Liver (tissue), 3 donors: ENCODE measurements at regions not wholly inside any gene's neighbourhood (a gene's known extent, or its start where the extent isn't known, plus 50 kb on each side); places are given as distances from the start of the nearest gene placed in this dataset.

Experiments
- HNF4A ChIP-seq, 2 donors: conservative IDR thresholded peaks; 2 replicates each; pipeline ENCODE4 v1.6.1; 2016; ENCODE audit warnings: antibody characterized with exemption in 2 of 2, mild to moderate bottlenecking in 2 of 2
- JUND ChIP-seq, 2 donors: IDR thresholded peaks; 2 replicates each; pipeline ENCODE4 v1.6.1; 2016; ENCODE audit warnings: antibody characterized with exemption in 2 of 2
- RAD21 ChIP-seq, 2 donors: IDR thresholded peaks; 2 replicates each; pipeline ENCODE4 v1.6.1; 2016; ENCODE audit warnings: antibody characterized with exemption in 2 of 2, mild to moderate bottlenecking in 2 of 2
- RXRA ChIP-seq, 2 donors: IDR thresholded peaks; 2 replicates each; pipeline ENCODE4 v1.6.1; 2017 to 2018; ENCODE audit warnings: antibody characterized with exemption in 2 of 2, mild to moderate bottlenecking in 1 of 2
- SP1 ChIP-seq: IDR thresholded peaks from 2 replicates; pipeline ENCODE4 v1.6.1; 2018; ENCODE audit warnings: antibody characterized with exemption, mild to moderate bottlenecking
- TAF1 ChIP-seq: conservative IDR thresholded peaks from 2 replicates; pipeline ENCODE4 v1.6.1; 2016; ENCODE audit warnings: antibody characterized with exemption, mild to moderate bottlenecking
- YY1 ChIP-seq: IDR thresholded peaks from 2 replicates; pipeline ENCODE4 v1.6.1; 2016; ENCODE audit warnings: antibody characterized with exemption, mild to moderate bottlenecking
- TF ChIP-seq, protein P1 (sequence below): IDR thresholded peaks from 2 replicates; pipeline ENCODE4 v1.6.1; 2016; ENCODE audit warnings: antibody characterized with exemption
- TF ChIP-seq, protein P2 (sequence below): fragments of 150-350 bp; IDR thresholded peaks from 2 replicates; pipeline ENCODE4 v1.5.1; 2017; ENCODE audit warnings: improper control_type of control experiment, low read depth, low read length; ENCODE audit not compliant: missing input control
- TF ChIP-seq, protein P3 (sequence below): IDR thresholded peaks from 2 replicates; pipeline ENCODE4 v1.6.1; 2016; ENCODE audit warnings: antibody characterized with exemption, mild to moderate bottlenecking
- TF ChIP-seq, protein P4 (sequence below): IDR thresholded peaks from 2 replicates; pipeline ENCODE4 v1.6.1; 2016; ENCODE audit warnings: antibody characterized with exemption
- TF ChIP-seq, protein P5 (sequence below): IDR thresholded peaks from 2 replicates; pipeline ENCODE4 v1.6.1; 2016; ENCODE audit warnings: antibody characterized with exemption
- donor health status: healthy.
- donor health status: healthy.

DNA sequence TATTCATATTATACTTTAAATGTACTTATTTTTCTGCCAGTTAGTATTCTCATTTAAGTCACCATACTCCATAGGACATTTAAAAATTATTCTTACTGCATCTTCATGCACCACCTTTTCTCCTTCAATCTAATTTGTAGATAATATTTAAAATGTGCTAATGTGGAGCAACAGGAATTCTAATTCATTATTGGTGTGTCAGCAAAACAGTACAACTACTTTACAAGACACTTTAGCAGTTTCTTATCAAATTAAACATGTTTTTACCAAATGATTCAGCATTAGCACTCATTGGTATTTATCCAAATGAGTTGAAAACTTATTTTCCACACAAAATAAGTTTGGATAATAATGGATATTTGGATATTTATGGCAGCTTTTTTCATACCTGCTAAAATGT, 1041.8 kb upstream of the ADGRB3 start:
- TF ChIP-seq JUND (IDR thresholded peaks at IDR 0.05) (no peak), RAD21 (IDR thresholded peaks at IDR 0.05) (no peak), HNF4A (conservative IDR thresholded peaks at IDR 0.05) (no peak), TAF1 (no peak), RXRA (IDR thresholded peaks at IDR 0.05) (no peak), YY1 (no peak), SP1 (no peak)
- TF ChIP-seq, protein P1, sequence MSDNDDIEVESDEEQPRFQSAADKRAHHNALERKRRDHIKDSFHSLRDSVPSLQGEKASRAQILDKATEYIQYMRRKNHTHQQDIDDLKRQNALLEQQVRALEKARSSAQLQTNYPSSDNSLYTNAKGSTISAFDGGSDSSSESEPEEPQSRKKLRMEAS, result no peak
- TF ChIP-seq, protein P2, sequence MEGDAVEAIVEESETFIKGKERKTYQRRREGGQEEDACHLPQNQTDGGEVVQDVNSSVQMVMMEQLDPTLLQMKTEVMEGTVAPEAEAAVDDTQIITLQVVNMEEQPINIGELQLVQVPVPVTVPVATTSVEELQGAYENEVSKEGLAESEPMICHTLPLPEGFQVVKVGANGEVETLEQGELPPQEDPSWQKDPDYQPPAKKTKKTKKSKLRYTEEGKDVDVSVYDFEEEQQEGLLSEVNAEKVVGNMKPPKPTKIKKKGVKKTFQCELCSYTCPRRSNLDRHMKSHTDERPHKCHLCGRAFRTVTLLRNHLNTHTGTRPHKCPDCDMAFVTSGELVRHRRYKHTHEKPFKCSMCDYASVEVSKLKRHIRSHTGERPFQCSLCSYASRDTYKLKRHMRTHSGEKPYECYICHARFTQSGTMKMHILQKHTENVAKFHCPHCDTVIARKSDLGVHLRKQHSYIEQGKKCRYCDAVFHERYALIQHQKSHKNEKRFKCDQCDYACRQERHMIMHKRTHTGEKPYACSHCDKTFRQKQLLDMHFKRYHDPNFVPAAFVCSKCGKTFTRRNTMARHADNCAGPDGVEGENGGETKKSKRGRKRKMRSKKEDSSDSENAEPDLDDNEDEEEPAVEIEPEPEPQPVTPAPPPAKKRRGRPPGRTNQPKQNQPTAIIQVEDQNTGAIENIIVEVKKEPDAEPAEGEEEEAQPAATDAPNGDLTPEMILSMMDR, result no peak
- TF ChIP-seq, protein P3, sequence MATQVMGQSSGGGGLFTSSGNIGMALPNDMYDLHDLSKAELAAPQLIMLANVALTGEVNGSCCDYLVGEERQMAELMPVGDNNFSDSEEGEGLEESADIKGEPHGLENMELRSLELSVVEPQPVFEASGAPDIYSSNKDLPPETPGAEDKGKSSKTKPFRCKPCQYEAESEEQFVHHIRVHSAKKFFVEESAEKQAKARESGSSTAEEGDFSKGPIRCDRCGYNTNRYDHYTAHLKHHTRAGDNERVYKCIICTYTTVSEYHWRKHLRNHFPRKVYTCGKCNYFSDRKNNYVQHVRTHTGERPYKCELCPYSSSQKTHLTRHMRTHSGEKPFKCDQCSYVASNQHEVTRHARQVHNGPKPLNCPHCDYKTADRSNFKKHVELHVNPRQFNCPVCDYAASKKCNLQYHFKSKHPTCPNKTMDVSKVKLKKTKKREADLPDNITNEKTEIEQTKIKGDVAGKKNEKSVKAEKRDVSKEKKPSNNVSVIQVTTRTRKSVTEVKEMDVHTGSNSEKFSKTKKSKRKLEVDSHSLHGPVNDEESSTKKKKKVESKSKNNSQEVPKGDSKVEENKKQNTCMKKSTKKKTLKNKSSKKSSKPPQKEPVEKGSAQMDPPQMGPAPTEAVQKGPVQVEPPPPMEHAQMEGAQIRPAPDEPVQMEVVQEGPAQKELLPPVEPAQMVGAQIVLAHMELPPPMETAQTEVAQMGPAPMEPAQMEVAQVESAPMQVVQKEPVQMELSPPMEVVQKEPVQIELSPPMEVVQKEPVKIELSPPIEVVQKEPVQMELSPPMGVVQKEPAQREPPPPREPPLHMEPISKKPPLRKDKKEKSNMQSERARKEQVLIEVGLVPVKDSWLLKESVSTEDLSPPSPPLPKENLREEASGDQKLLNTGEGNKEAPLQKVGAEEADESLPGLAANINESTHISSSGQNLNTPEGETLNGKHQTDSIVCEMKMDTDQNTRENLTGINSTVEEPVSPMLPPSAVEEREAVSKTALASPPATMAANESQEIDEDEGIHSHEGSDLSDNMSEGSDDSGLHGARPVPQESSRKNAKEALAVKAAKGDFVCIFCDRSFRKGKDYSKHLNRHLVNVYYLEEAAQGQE, result no peak
- TF ChIP-seq, protein P4, sequence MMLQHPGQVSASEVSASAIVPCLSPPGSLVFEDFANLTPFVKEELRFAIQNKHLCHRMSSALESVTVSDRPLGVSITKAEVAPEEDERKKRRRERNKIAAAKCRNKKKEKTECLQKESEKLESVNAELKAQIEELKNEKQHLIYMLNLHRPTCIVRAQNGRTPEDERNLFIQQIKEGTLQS, result no peak
- TF ChIP-seq, protein P5, sequence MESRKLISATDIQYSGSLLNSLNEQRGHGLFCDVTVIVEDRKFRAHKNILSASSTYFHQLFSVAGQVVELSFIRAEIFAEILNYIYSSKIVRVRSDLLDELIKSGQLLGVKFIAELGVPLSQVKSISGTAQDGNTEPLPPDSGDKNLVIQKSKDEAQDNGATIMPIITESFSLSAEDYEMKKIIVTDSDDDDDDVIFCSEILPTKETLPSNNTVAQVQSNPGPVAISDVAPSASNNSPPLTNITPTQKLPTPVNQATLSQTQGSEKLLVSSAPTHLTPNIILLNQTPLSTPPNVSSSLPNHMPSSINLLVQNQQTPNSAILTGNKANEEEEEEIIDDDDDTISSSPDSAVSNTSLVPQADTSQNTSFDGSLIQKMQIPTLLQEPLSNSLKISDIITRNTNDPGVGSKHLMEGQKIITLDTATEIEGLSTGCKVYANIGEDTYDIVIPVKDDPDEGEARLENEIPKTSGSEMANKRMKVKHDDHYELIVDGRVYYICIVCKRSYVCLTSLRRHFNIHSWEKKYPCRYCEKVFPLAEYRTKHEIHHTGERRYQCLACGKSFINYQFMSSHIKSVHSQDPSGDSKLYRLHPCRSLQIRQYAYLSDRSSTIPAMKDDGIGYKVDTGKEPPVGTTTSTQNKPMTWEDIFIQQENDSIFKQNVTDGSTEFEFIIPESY, result no peak
